A549 (cell line): ENCODE measurements at regions not wholly inside any gene's neighbourhood (a gene's known extent, or its start where the extent isn't known, plus 50 kb on each side); places are given as distances from the start of the nearest gene placed in this dataset.

Experiments used
- ATAC-seq, 2 experiments: fragments of 200-7000 bp in 1 of 2; fragments of >200 bp in 1 of 2; cut with Nextera tagmentation in 1 of 2; cut with Tn5 transposase in 1 of 2; 3 replicates each; pipeline versions ENCODE4 v1.8.0 to v1.9.1; 2018 to 2020; ENCODE audit warnings: mild to moderate bottlenecking in 1 of 2, moderate library complexity in 1 of 2
- CTCF ChIA-PET: fragments of 300-600 bp; sonication (Branson Sonifier 250); formaldehyde crosslinking; extraction: SDS; loops from one replicate; lab custom pipeline; 2021; ENCODE audit warnings: antibody characterized with exemption, inconsistent platforms; lab: Yijun Ruan, JAX
- POLR2A ChIA-PET: fragments of 350-600 bp; formaldehyde crosslinking; extraction: SDS; loops from one replicate; lab custom pipeline; 2021; ENCODE audit warnings: antibody characterized with exemption, inconsistent platforms; lab: Yijun Ruan, JAX
- DNase-seq, 2 experiments: peaks; one replicate each; pipeline versions ENCODE4 v3.0.0 to v3.0.0-alpha.2; 2011 to 2016; ENCODE audit warnings: low read depth in 1 of 2, low spot score in 1 of 2
- FAIRE-seq: peaks from 2 replicates; lab custom pipeline; 2011; peaks lifted over from hg19 to GRCh38; lab: Jason Lieb, UNC
- H3K27ac ChIP-seq, 2 experiments: fragments of >200 bp; sonication (Bioruptor Twin); formaldehyde crosslinking; 3 replicates each; pipeline ENCODE4 v1.5.1; 2016 to 2017
- H3K4me1 ChIP-seq: fragments of >200 bp; sonication (Bioruptor Twin); formaldehyde crosslinking; 3 replicates; pipeline ENCODE4 v1.6.1; 2016
- H3K4me2 ChIP-seq: fragments of >200 bp; sonication (Bioruptor Twin); formaldehyde crosslinking; 3 replicates; pipeline ENCODE4 v1.6.1; 2016
- H3K4me3 ChIP-seq: fragments of >200 bp; sonication (Bioruptor Twin); formaldehyde crosslinking; 3 replicates; pipeline ENCODE4 v1.5.1; 2016
- H3K9me3 ChIP-seq: fragments of >200 bp; sonication (Bioruptor Twin); formaldehyde crosslinking; 3 replicates; pipeline ENCODE4 v1.6.1; 2016
- BCL3 ChIP-seq: fragments of >200 bp; sonication (Bioruptor Twin); formaldehyde crosslinking; IDR thresholded peaks from 3 replicates; pipeline ENCODE4 v1.6.1; 2016
- CBX2 ChIP-seq: fragments of 200-600 bp; sonication (generic); IDR thresholded peaks from 2 replicates; pipeline ENCODE4 v1.6.1; 2016; ENCODE audit warnings: low read depth, mild to moderate bottlenecking, borderline replicate concordance
- CEBPB ChIP-seq, 2 experiments: fragments of >200 bp in 1 of 2; sonication (Bioruptor Twin) in 1 of 2; formaldehyde crosslinking in 1 of 2; IDR thresholded peaks; 2 replicates each; pipeline ENCODE4 v1.6.1; 2012 to 2016
- CHD4 ChIP-seq: fragments of 200-600 bp; sonication (generic); IDR thresholded peaks from 2 replicates; pipeline ENCODE4 v1.6.1; 2016; ENCODE audit warnings: antibody characterized with exemption, mild to moderate bottlenecking, borderline replicate concordance
- EHMT2 ChIP-seq: fragments of 200-600 bp; sonication (generic); IDR thresholded peaks from 2 replicates; pipeline ENCODE4 v1.6.1; 2016; ENCODE audit warnings: antibody characterized with exemption, low read depth, mild to moderate bottlenecking, moderate library complexity
- ELK1 ChIP-seq: fragments of 150-350 bp; IDR thresholded peaks from 2 replicates; pipeline ENCODE4 v1.6.1; 2014; ENCODE audit warnings: low read depth, mild to moderate bottlenecking, low read length
- ESRRA ChIP-seq: fragments of 150-350 bp; IDR thresholded peaks from 2 replicates; pipeline ENCODE4 v1.6.1; 2014; ENCODE audit warnings: mild to moderate bottlenecking, low read length, borderline replicate concordance
- FOXS1 ChIP-seq: fragments of 250-450 bp; sonication (Bioruptor Pico); IDR thresholded peaks from 2 replicates; pipeline ENCODE4 v1.5.0; 2020; ENCODE audit warnings: mild to moderate bottlenecking, moderate library complexity
- GATA3 ChIP-seq: IDR thresholded peaks from 2 replicates; pipeline ENCODE4 v1.6.1; 2012; ENCODE audit warnings: borderline replicate concordance
- HDAC2 ChIP-seq: fragments of 200-600 bp; sonication (generic); IDR thresholded peaks from 2 replicates; pipeline ENCODE4 v1.6.1; 2016
- HES2 ChIP-seq: fragments of >200 bp; sonication (Bioruptor Twin); formaldehyde crosslinking; IDR thresholded peaks from 2 replicates; pipeline ENCODE4 v1.6.1; 2016
- HEYL ChIP-seq: fragments of 250-450 bp; sonication (Bioruptor Pico); IDR thresholded peaks from 2 replicates; pipeline ENCODE4 v1.8.0; 2021; ENCODE audit warnings: mild to moderate bottlenecking, moderate library complexity
- HMGXB4 ChIP-seq: fragments of 250-450 bp; sonication (Bioruptor Pico); IDR thresholded peaks from 2 replicates; pipeline ENCODE4 v1.5.0; 2021; ENCODE audit warnings: mild to moderate bottlenecking, moderate library complexity, borderline replicate concordance
- HOXA7 ChIP-seq: fragments of 250-450 bp; sonication (Bioruptor Pico); IDR thresholded peaks from 2 replicates; pipeline ENCODE4 v1.5.0; 2020; ENCODE audit warnings: mild to moderate bottlenecking, moderate library complexity
- HOXB13 ChIP-seq: fragments of 250-450 bp; sonication (Bioruptor Pico); IDR thresholded peaks from 2 replicates; pipeline ENCODE4 v1.5.0; 2020; ENCODE audit warnings: low read depth, mild to moderate bottlenecking, moderate library complexity
- KDM5A ChIP-seq: fragments of 200-600 bp; sonication (generic); IDR thresholded peaks from 2 replicates; pipeline ENCODE4 v1.6.1; 2016; ENCODE audit warnings: antibody characterized with exemption, mild to moderate bottlenecking
- MAFK ChIP-seq: fragments of 450-650 bp; IDR thresholded peaks from 2 replicates; pipeline ENCODE4 v1.6.1; 2014; ENCODE audit not compliant: partially characterized antibody
- MAX ChIP-seq: IDR thresholded peaks from 2 replicates; pipeline ENCODE4 v1.6.1; 2012
- MAZ ChIP-seq: fragments of 150-350 bp; IDR thresholded peaks from 2 replicates; pipeline ENCODE4 v1.6.1; 2014; ENCODE audit warnings: antibody characterized with exemption, low read depth, low read length, borderline replicate concordance
- NPAS2 ChIP-seq: fragments of 250-450 bp; sonication (Bioruptor Pico); IDR thresholded peaks from 2 replicates; pipeline ENCODE4 v1.8.0; 2022; ENCODE audit warnings: mild to moderate bottlenecking, moderate library complexity, borderline replicate concordance
- NR3C1 ChIP-seq: fragments of >200 bp; sonication (Bioruptor Twin); formaldehyde crosslinking; IDR thresholded peaks from 3 replicates; pipeline ENCODE4 v1.6.1; 2017
- POLR2A ChIP-seq: IDR thresholded peaks from 2 replicates; pipeline ENCODE4 v1.6.1; 2012; ENCODE audit warnings: mild to moderate bottlenecking, low read length
- POLR2AphosphoS2 ChIP-seq: conservative IDR thresholded peaks from 2 replicates; pipeline ENCODE4 v1.6.1; 2012; ENCODE audit warnings: low read length, improper control_type of control experiment, inconsistent platforms
- RCOR1 ChIP-seq: fragments of 150-350 bp; IDR thresholded peaks from 2 replicates; pipeline ENCODE4 v1.6.1; 2014; ENCODE audit warnings: antibody characterized with exemption, low read length, low read depth
- RNF2 ChIP-seq: fragments of 200-600 bp; sonication (generic); IDR thresholded peaks from 2 replicates; pipeline ENCODE4 v1.6.1; 2016; ENCODE audit warnings: low read depth, mild to moderate bottlenecking, antibody characterized with exemption, moderate library complexity, borderline replicate concordance
- TP53 ChIP-seq: fragments of 250-450 bp; sonication (Bioruptor Pico); IDR thresholded peaks from 2 replicates; pipeline ENCODE4 v1.5.0; 2021; ENCODE audit warnings: mild to moderate bottlenecking, moderate library complexity
- USF2 ChIP-seq: fragments of 450-650 bp; IDR thresholded peaks from 2 replicates; pipeline ENCODE4 v1.6.1; 2014; ENCODE audit warnings: antibody characterized with exemption
- ZC3H11A ChIP-seq: fragments of 450-650 bp; IDR thresholded peaks from 2 replicates; pipeline ENCODE4 v1.6.1; 2014; ENCODE audit warnings: antibody characterized with exemption, mild to moderate bottlenecking
- ZFP36 ChIP-seq: fragments of 450-650 bp; IDR thresholded peaks from 2 replicates; pipeline ENCODE4 v1.6.1; 2014; ENCODE audit warnings: borderline replicate concordance; ENCODE audit not compliant: partially characterized antibody
- ZSCAN20 ChIP-seq: fragments of 250-450 bp; sonication (Bioruptor Pico); IDR thresholded peaks from 2 replicates; pipeline ENCODE4 v1.8.0; 2022; ENCODE audit warnings: mild to moderate bottlenecking, moderate library complexity
- whole genome bisulfite sequencing: methylation state at CpG from one replicate; pipeline ENCODE4 v1.1.6; 2017; ENCODE audit errors: missing lambda C conversion rate; 5-methylcytosine and 5-hydroxymethylcytosine counted together

GRCh38 chr1:199472018-199472417, 555.5 kb upstream of the NR5A2 start:
- ChIA-PET CTCF (no interaction called here), POLR2A (no interaction called here)
- H3K4me2 ChIP-seq, result no peak overlapping the region
- FAIRE-seq (no peak), ATAC-seq (no peak), DNase-seq (no peak)
- no peak for TF ChIP-seq MAX
- TF ChIP-seq KDM5A, result no peak
- no peak for TF ChIP-seq NPAS2 (CRISPR knock-in tag)
- no peak for TF ChIP-seq POLR2A
- TF ChIP-seq HDAC2, result no peak
- TF ChIP-seq ZSCAN20, result no peak
- TF ChIP-seq BCL3, result no peak
- TF ChIP-seq FOXS1, result no peak
- no peak for TF ChIP-seq HOXA7 (CRISPR knock-in tag)
- no peak for TF ChIP-seq ZC3H11A
- TF ChIP-seq MAFK, result no peak
- no peak for TF ChIP-seq TP53
- TF ChIP-seq MAZ, result no peak
- no peak for TF ChIP-seq NR3C1
- TF ChIP-seq HES2, result no peak
- TF ChIP-seq GATA3, result no peak
- no peak for TF ChIP-seq ZFP36
- TF ChIP-seq HEYL (CRISPR knock-in tag), result no peak
- H3K4me3 ChIP-seq, result no peak overlapping the region
- no peaks in the 10 kb centered on the region for H3K9me3 ChIP-seq
- H3K27ac ChIP-seq, result no peak overlapping the region
- H3K4me1 ChIP-seq, result no peaks in the 10 kb centered on the region
- WGBS, result 40% methylated on average over 2 of the region's 2 CpGs

- no peak for FAIRE-seq
- Histone ChIP-seq H3K27ac (no peak overlapping the region), H3K4me3 (no peak overlapping the region), H3K4me2 (no peak overlapping the region), H3K9me3 (no peaks in the 10 kb centered on the region), H3K4me1 (no peaks in the 10 kb centered on the region)
- TF ChIP-seq ESRRA, result no peak
- no peak for TF ChIP-seq ELK1
- no peak for TF ChIP-seq ZSCAN20
- TF ChIP-seq ZFP36, result no peak
- TF ChIP-seq CEBPB (IDR thresholded peaks at IDR 0.05), result no peak
- TF ChIP-seq RNF2, result no peak
- TF ChIP-seq KDM5A, result no peak
- TF ChIP-seq HOXB13 (CRISPR knock-in tag), result no peak
- no peak for TF ChIP-seq HMGXB4 (CRISPR knock-in tag)
- no peak for TF ChIP-seq USF2
- TF ChIP-seq RCOR1, result no peak
- no peak for TF ChIP-seq MAX
- no peak for TF ChIP-seq CHD4
- TF ChIP-seq HDAC2, result no peak
- TF ChIP-seq CBX2, result no peak
- TF ChIP-seq ZC3H11A, result no peak
- no peak for TF ChIP-seq EHMT2
- TF ChIP-seq POLR2AphosphoS2, result no peak
- CTCF ChIA-PET, result no interaction called here
- 58% methylated on average over 6 of the region's 6 CpGs for WGBS
- DNase-seq, result no peak
- ATAC-seq, result no peak
- POLR2A ChIA-PET, result no interaction called here
Measured at GRCh38 chr1:199472978-199473377, 554.5 kb upstream of the NR5A2 start.
